ENCODE measurements at regions not wholly inside any gene's neighbourhood (a gene's known extent, or its start where the extent isn't known, plus 50 kb on each side); places are given as distances from the start of the nearest gene placed in this dataset.

DNA sequence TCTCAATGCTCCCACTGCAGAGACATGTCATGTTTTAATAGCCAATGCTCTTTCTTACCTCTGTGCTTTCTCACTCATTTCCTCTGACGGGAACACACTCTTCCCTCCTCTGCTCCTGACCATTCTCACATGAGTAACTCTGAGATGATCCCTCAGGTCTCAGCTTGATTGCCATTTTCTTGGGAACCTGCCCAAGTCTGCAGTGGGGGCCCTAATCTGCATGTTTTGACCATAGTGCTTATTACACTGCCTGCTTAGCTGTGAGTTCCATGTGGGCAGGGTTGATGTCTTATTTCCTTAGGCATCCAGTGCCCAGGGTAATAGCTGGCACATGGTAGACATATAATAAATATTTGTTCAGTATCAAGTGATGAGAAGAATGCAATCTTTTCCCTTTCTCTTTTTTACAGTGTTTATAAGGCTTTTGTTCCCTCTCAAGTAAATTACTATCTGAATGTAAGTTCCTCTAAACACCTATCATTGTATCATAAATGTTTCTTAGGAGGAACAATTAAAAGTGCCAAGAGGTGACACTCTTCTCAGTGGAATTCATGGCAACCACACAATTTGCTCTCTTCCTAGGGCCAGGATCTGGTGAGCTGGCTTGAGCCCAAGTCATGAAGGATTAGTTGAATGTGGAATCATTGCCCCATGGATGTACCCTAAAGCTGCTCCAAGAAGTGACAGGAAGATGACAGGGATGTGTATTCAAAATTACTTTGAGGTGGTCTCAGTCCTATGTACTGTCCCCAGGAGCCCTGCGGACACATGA lies 485.4 kb upstream of the USP24 start:
- Histone ChIP-seq H3K9me3 (replicated peaks; ENCODE audit: control insufficient read depth, insufficient read depth, low read length) (no peaks in the 10 kb centered on the region), H3K4me3 (no peak overlapping the region), H3K36me3 (ENCODE audit: control insufficient read depth in 2 of 2, insufficient read depth in 2 of 2, low read length in 1 of 2) (no peaks in the 10 kb centered on the region), H3K27ac (ENCODE audit: control insufficient read depth, insufficient read depth) (no peak overlapping the region), H3K9ac (ENCODE audit: control insufficient read depth, insufficient read depth, low read length) (no peak overlapping the region), H4K20me1 (ENCODE audit: control insufficient read depth, insufficient read depth) (no peaks in the 10 kb centered on the region), H3K4me2 (ENCODE audit: control insufficient read depth, insufficient read depth) (no peak overlapping the region), H3K27me3 (replicated peaks in 1 of 2; ENCODE audit: control insufficient read depth in 2 of 2, insufficient read depth in 2 of 2, low read length in 1 of 2) (no peaks in the 10 kb centered on the region), H2AFZ (ENCODE audit: control insufficient read depth, low read depth, low read length) (no peak overlapping the region), H3K79me2 (ENCODE audit: control insufficient read depth, insufficient read depth, low read length) (no peaks in the 10 kb centered on the region), H3K4me1 (ENCODE audit: control insufficient read depth, insufficient read depth, low read length) (no peaks in the 10 kb centered on the region)
- in situ Hi-C loops (cut with MboI) (loop anchor here (10.0 kb wide), 1 partner anchor 884 kb away; no protein-coding TSS in a partner anchor), intact Hi-C loops (cut with micrococcal nuclease; ENCODE audit: unreplicated experiment) (loop anchor here (5.0 kb wide), 1 partner anchor 707 kb away; no protein-coding TSS in a partner anchor)
- RAD21 ChIA-PET (ENCODE audit: unreplicated experiment): interaction anchor here (3.4 kb wide), 1 partner anchor 884 kb away, joined by 15 read pairs; no protein-coding TSS in a partner anchor
- TF ChIP-seq PAX5 (IDR thresholded peaks at IDR 0.05; ENCODE audit: borderline replicate concordance, low read depth, low read length): no peak
- no peak for TF ChIP-seq KAT2A (conservative IDR thresholded peaks at IDR 0.05; ENCODE audit: control insufficient read depth, low read depth, low read length)
- TF ChIP-seq CBFB (IDR thresholded peaks at IDR 0.05; ENCODE audit: low read depth): no peak
- POLR2A ChIA-PET: no interaction called here
- 30% methylated on average over 2 of the region's 2 CpGs for WGBS (ENCODE audit: insufficient coverage, insufficient replicate concordance, low lambda C conversion rate, missing lambda C conversion rate)
- BruUV-seq (replicated peaks): no TSS peak
- FAIRE-seq (no peak), ATAC-seq (no peak), DNase-seq (ENCODE audit: low read depth, low spot score) (no peak)
- CTCF ChIA-PET: interaction anchor here (1.1 to 3.5 kb wide), 2 partner anchors 22 to 884 kb away, joined by 5 to 30 read pairs; no protein-coding TSS in a partner anchor
- SMC1A ChIA-PET (ENCODE audit: uncharacterized antibody, unreplicated experiment): interaction anchor here (0.8 to 1.2 kb wide), 2 partner anchors 884 kb away, joined by 3 read pairs; no protein-coding TSS in a partner anchor

DNA sequence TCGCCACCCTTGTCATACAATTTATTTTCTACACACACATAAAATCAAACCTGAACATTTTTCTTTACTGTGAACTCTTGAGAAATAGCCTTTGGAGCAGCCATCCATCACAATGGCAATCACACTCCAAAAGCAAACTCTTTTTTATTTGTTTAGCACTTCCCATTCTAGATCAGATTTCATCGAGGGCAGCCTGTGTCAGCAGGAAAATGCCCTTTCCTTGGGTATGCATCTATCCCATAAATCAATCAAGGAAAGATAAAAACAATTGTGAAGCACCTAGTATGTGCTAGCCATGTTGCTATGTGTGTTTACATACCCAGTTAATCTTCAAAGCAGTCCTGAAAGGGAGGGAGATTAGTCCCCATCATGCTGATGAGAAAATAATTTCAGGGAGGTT lies 484.1 kb upstream of the USP24 start:
- POLR2A ChIA-PET: no interaction called here
- Histone ChIP-seq H2AFZ (ENCODE audit: control insufficient read depth, low read depth, low read length) (no peak overlapping the region), H3K9ac (ENCODE audit: control insufficient read depth, insufficient read depth, low read length) (no peak overlapping the region), H3K4me2 (ENCODE audit: control insufficient read depth, insufficient read depth) (no peak overlapping the region), H3K4me3 (no peak overlapping the region), H3K79me2 (ENCODE audit: control insufficient read depth, insufficient read depth, low read length) (no peaks in the 10 kb centered on the region), H3K36me3 (ENCODE audit: control insufficient read depth in 2 of 2, insufficient read depth in 2 of 2, low read length in 1 of 2) (no peaks in the 10 kb centered on the region), H3K27ac (ENCODE audit: control insufficient read depth, insufficient read depth) (no peak overlapping the region), H3K9me3 (replicated peaks; ENCODE audit: control insufficient read depth, insufficient read depth, low read length) (no peaks in the 10 kb centered on the region), H4K20me1 (ENCODE audit: control insufficient read depth, insufficient read depth) (no peaks in the 10 kb centered on the region), H3K27me3 (replicated peaks in 1 of 2; ENCODE audit: control insufficient read depth in 2 of 2, insufficient read depth in 2 of 2, low read length in 1 of 2) (no peaks in the 10 kb centered on the region), H3K4me1 (ENCODE audit: control insufficient read depth, insufficient read depth, low read length) (no peaks in the 10 kb centered on the region)
- CTCF ChIA-PET: no interaction called here
- no peak for DNase-seq (ENCODE audit: low read depth, low spot score)
- FAIRE-seq: no peak
- intact Hi-C loops (cut with micrococcal nuclease; ENCODE audit: unreplicated experiment): no loop called here
- ATAC-seq: no peak
- in situ Hi-C loops (cut with MboI): no loop called here
- WGBS (ENCODE audit: insufficient coverage, insufficient replicate concordance, low lambda C conversion rate, missing lambda C conversion rate): 0% methylated on average over 2 of the region's 2 CpGs
- RAD21 ChIA-PET (ENCODE audit: unreplicated experiment): interaction anchor here (0.7 kb wide), 1 partner anchor 415 kb away, joined by 3 read pairs; no protein-coding TSS in a partner anchor
- BruUV-seq (replicated peaks): no TSS peak
- SMC1A ChIA-PET (ENCODE audit: uncharacterized antibody, unreplicated experiment): interaction anchor here (0.8 kb wide), 1 partner anchor 885 kb away, joined by 3 read pairs; no protein-coding TSS in a partner anchor
- no peak for TF ChIP-seq CBFB (IDR thresholded peaks at IDR 0.05; ENCODE audit: low read depth)
- TF ChIP-seq, protein P1, sequence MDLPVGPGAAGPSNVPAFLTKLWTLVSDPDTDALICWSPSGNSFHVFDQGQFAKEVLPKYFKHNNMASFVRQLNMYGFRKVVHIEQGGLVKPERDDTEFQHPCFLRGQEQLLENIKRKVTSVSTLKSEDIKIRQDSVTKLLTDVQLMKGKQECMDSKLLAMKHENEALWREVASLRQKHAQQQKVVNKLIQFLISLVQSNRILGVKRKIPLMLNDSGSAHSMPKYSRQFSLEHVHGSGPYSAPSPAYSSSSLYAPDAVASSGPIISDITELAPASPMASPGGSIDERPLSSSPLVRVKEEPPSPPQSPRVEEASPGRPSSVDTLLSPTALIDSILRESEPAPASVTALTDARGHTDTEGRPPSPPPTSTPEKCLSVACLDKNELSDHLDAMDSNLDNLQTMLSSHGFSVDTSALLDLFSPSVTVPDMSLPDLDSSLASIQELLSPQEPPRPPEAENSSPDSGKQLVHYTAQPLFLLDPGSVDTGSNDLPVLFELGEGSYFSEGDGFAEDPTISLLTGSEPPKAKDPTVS (IDR thresholded peaks at IDR 0.05; ENCODE audit: low read depth, low read length): no peak
- TF ChIP-seq SMAD1 (IDR thresholded peaks at IDR 0.05; ENCODE audit: low read depth, partially characterized antibody): no peak
- TF ChIP-seq, protein P2, sequence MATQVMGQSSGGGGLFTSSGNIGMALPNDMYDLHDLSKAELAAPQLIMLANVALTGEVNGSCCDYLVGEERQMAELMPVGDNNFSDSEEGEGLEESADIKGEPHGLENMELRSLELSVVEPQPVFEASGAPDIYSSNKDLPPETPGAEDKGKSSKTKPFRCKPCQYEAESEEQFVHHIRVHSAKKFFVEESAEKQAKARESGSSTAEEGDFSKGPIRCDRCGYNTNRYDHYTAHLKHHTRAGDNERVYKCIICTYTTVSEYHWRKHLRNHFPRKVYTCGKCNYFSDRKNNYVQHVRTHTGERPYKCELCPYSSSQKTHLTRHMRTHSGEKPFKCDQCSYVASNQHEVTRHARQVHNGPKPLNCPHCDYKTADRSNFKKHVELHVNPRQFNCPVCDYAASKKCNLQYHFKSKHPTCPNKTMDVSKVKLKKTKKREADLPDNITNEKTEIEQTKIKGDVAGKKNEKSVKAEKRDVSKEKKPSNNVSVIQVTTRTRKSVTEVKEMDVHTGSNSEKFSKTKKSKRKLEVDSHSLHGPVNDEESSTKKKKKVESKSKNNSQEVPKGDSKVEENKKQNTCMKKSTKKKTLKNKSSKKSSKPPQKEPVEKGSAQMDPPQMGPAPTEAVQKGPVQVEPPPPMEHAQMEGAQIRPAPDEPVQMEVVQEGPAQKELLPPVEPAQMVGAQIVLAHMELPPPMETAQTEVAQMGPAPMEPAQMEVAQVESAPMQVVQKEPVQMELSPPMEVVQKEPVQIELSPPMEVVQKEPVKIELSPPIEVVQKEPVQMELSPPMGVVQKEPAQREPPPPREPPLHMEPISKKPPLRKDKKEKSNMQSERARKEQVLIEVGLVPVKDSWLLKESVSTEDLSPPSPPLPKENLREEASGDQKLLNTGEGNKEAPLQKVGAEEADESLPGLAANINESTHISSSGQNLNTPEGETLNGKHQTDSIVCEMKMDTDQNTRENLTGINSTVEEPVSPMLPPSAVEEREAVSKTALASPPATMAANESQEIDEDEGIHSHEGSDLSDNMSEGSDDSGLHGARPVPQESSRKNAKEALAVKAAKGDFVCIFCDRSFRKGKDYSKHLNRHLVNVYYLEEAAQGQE (IDR thresholded peaks at IDR 0.05; ENCODE audit: low read depth, low read length): no peak
- TF ChIP-seq YY1 (IDR thresholded peaks at IDR 0.05; ENCODE audit: low read depth, low read length): no peak
- no peak for TF ChIP-seq TBL1XR1 (IDR thresholded peaks at IDR 0.05; ENCODE audit: low read depth, low read length)
- TF ChIP-seq RAD21 (IDR thresholded peaks at IDR 0.05; ENCODE audit: insufficient read depth, low read depth, low read length): no peak
- TF ChIP-seq ZNF274 (IDR thresholded peaks at IDR 0.05; ENCODE audit: insufficient read depth, insufficient read length): no peak
- TF ChIP-seq MEF2A (IDR thresholded peaks at IDR 0.05; ENCODE audit: insufficient read depth, low read depth, low read length): no peak
- TF ChIP-seq ZBED1 (IDR thresholded peaks at IDR 0.05; ENCODE audit: borderline replicate concordance): no peak
